ENCODE measurements at regions not wholly inside any gene's neighbourhood (a gene's known extent, or its start where the extent isn't known, plus 50 kb on each side); places are given as distances from the start of the nearest gene placed in this dataset.

GRCh38 chr2:59882279-59882678, 671.2 kb downstream of the BCL11A start:
- H3K79me2 ChIP-seq (ENCODE audit: insufficient read depth, low read length): no peaks in the 10 kb centered on the region
- no peak overlapping the region for H2AFZ ChIP-seq (ENCODE audit: low read length)
- no peak for TF ChIP-seq EZH2 (IDR thresholded peaks at IDR 0.05; ENCODE audit: borderline replicate concordance, low read length)
- TF ChIP-seq, protein P1, sequence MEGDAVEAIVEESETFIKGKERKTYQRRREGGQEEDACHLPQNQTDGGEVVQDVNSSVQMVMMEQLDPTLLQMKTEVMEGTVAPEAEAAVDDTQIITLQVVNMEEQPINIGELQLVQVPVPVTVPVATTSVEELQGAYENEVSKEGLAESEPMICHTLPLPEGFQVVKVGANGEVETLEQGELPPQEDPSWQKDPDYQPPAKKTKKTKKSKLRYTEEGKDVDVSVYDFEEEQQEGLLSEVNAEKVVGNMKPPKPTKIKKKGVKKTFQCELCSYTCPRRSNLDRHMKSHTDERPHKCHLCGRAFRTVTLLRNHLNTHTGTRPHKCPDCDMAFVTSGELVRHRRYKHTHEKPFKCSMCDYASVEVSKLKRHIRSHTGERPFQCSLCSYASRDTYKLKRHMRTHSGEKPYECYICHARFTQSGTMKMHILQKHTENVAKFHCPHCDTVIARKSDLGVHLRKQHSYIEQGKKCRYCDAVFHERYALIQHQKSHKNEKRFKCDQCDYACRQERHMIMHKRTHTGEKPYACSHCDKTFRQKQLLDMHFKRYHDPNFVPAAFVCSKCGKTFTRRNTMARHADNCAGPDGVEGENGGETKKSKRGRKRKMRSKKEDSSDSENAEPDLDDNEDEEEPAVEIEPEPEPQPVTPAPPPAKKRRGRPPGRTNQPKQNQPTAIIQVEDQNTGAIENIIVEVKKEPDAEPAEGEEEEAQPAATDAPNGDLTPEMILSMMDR (IDR thresholded peaks at IDR 0.05; ENCODE audit: low read length): no peak
- H4K20me1 ChIP-seq (ENCODE audit: insufficient read depth, low read length): no peaks in the 10 kb centered on the region
- H3K27ac ChIP-seq (ENCODE audit: low read depth, low read length, poor library complexity, severe bottlenecking): no peak overlapping the region
- H3F3A ChIP-seq (ENCODE audit: insufficient read depth, low read length): no peaks in the 10 kb centered on the region
- H3K4me1 ChIP-seq (ENCODE audit: insufficient read depth, low read length, severe bottlenecking): peaks cover 21% of the 10 kb centered on the region
- H3K9ac ChIP-seq (ENCODE audit: low read length): no peak overlapping the region
- H3K9me3 ChIP-seq (ENCODE audit: low read length): no peaks in the 10 kb centered on the region
- H3K4me2 ChIP-seq (ENCODE audit: low read length): no peak overlapping the region
- H3K27me3 ChIP-seq (ENCODE audit: insufficient read depth, low read length): no peaks in the 10 kb centered on the region
- no peaks in the 10 kb centered on the region for H3K9me2 ChIP-seq (ENCODE audit: low read depth, low read length)
- no peaks in the 10 kb centered on the region for H3K36me3 ChIP-seq (ENCODE audit: insufficient read depth, low read length)
- H3K4me3 ChIP-seq (ENCODE audit: low read depth, low read length, poor library complexity, severe bottlenecking): no peak overlapping the region

- Histone ChIP-seq H3K27me3 (ENCODE audit: insufficient read depth, low read length) (no peaks in the 10 kb centered on the region), H3K9me3 (ENCODE audit: low read length) (no peaks in the 10 kb centered on the region), H3K9ac (ENCODE audit: low read length) (no peak overlapping the region), H3K79me2 (ENCODE audit: insufficient read depth, low read length) (no peaks in the 10 kb centered on the region), H3K4me2 (ENCODE audit: low read length) (no peak overlapping the region), H3K4me1 (ENCODE audit: insufficient read depth, low read length, severe bottlenecking) (peaks cover 11% of the 10 kb centered on the region), H3K4me3 (ENCODE audit: low read depth, low read length, poor library complexity, severe bottlenecking) (no peak overlapping the region), H3K9me2 (ENCODE audit: low read depth, low read length) (no peaks in the 10 kb centered on the region), H3F3A (ENCODE audit: insufficient read depth, low read length) (no peaks in the 10 kb centered on the region), H3K36me3 (ENCODE audit: insufficient read depth, low read length) (no peaks in the 10 kb centered on the region), H3K27ac (ENCODE audit: low read depth, low read length, poor library complexity, severe bottlenecking) (no peak overlapping the region), H2AFZ (ENCODE audit: low read length) (no peak overlapping the region), H4K20me1 (ENCODE audit: insufficient read depth, low read length) (no peaks in the 10 kb centered on the region)
- no peak for TF ChIP-seq EZH2 (IDR thresholded peaks at IDR 0.05; ENCODE audit: borderline replicate concordance, low read length)
- TF ChIP-seq, protein P1 (IDR thresholded peaks at IDR 0.05; ENCODE audit: low read length): no peak
Measured at GRCh38 chr2:59881218-59881617, 672.2 kb downstream of the BCL11A start.

GRCh38 chr2:59879700-59880131, 673.7 kb downstream of the BCL11A start:
- Histone ChIP-seq H3K9ac (ENCODE audit: low read length) (no peak overlapping the region), H3K9me2 (ENCODE audit: low read depth, low read length) (no peaks in the 10 kb centered on the region), H3K27ac (ENCODE audit: low read depth, low read length, poor library complexity, severe bottlenecking) (no peak overlapping the region), H3F3A (ENCODE audit: insufficient read depth, low read length) (no peaks in the 10 kb centered on the region), H3K4me2 (ENCODE audit: low read length) (no peak overlapping the region), H3K4me1 (ENCODE audit: insufficient read depth, low read length, severe bottlenecking) (no peaks in the 10 kb centered on the region), H3K27me3 (ENCODE audit: insufficient read depth, low read length) (0 out of 2 replicates have a peak, but pooled peaks cover 2% of the 10 kb centered on the region), H4K20me1 (ENCODE audit: insufficient read depth, low read length) (no peaks in the 10 kb centered on the region), H3K9me3 (ENCODE audit: low read length) (no peaks in the 10 kb centered on the region), H3K79me2 (ENCODE audit: insufficient read depth, low read length) (no peaks in the 10 kb centered on the region), H3K36me3 (ENCODE audit: insufficient read depth, low read length) (no peaks in the 10 kb centered on the region), H2AFZ (ENCODE audit: low read length) (no peak overlapping the region), H3K4me3 (ENCODE audit: low read depth, low read length, poor library complexity, severe bottlenecking) (no peak overlapping the region)
- TF ChIP-seq, protein P1 (IDR thresholded peaks at IDR 0.05; ENCODE audit: low read length): no peak
- TF ChIP-seq EZH2 (IDR thresholded peaks at IDR 0.05; ENCODE audit: borderline replicate concordance, low read length): no peak

All from OCI-LY1 (cell line).